NCI-H1436 treated with DMSO at 0.1 percent for 48 hours (cell line): ENCODE measurements at regions not wholly inside any gene's neighbourhood (a gene's known extent, or its start where the extent isn't known, plus 50 kb on each side); places are given as distances from the start of the nearest gene placed in this dataset.
"Not testable (repeated sequence)": the region's sequence is repeated elsewhere in the genome, so short reads cannot be mapped to it uniquely, and the experiment has no call there.

Source experiments
- DNase-seq: peaks from one replicate; lab custom pipeline; 2025; lab: John Stamatoyannopoulos, UW

DNA sequence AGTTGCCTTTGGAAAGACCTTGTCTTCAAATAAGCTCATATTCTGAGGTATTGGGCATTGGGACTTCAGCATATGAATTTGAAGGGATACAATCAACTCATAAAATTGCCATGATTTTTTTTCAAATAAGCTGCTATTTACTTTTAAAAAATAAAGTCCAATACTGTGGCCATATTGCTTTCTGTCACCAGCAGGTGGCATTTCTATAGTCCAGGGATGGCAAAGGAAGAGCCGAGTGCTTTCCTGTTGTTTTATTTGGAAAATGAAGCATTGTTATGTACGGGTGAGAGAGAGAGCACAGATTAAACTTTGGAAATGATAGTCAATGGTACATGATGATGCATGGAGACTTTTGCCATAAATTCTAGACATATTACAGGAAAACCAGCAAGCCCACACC lies 104.1 kb upstream of the DPP6 start:
- no peak for DNase-seq

DNA sequence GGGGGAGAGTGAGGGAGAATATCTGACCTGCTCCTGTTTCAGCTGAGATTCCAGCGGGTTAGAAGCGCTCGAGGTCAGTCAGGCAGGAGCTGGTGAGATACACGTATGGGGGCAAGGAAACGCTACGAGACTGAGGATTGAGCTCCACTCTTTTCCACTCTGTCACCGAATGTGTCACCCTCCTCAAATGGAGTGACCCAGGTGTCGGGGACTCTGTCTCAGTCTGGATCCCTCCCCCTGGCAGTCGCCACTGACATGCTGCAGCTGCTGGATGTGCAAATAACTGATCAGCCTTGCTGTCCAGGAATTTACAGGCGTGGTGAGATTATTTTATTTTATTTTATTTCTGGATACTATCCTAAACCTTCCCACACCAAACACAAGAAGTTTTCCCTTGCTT lies 100.9 kb upstream of the DPP6 start:
- no peak for DNase-seq

DNA sequence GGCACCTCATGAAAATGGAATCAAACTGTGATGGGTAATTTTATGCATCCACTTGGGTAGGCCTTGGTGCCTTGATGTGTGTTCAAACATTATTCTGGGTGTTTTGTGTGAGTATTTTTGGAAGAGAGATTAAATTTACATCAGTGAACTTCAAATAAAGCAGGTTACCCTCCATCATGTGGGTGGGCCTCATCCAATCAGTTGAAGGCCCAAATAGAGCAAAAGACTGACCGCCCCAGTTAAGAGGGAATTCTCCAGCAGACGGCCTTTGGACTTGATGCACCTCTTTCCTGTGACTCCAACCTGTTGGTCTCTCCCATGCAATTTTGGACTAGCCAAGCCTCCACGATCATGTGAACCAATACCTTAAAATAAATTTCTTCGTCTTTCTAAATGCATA lies 97.7 kb upstream of the DPP6 start:
- DNase-seq = no peak

DNA sequence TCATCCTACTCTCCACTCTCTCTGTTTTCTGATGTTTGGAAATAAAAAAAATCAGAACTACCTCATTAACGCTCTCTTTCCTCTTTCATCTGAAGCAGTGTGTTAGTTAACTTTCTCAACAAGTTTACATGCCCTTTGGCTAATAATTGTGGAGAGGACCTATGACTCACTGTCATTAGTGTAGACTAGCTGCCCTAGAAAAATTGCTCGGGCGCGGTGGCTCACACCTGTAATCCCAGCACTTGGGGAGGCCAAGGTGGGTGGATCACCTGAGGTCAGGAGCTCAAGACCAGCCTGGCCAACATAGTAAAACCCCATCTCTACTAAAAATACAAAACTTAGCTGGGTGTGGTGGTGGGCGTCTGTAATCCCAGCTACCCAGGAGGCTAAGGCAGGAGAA lies 94.5 kb upstream of the DPP6 start:
- DNase-seq = not testable (repeated sequence)

DNA sequence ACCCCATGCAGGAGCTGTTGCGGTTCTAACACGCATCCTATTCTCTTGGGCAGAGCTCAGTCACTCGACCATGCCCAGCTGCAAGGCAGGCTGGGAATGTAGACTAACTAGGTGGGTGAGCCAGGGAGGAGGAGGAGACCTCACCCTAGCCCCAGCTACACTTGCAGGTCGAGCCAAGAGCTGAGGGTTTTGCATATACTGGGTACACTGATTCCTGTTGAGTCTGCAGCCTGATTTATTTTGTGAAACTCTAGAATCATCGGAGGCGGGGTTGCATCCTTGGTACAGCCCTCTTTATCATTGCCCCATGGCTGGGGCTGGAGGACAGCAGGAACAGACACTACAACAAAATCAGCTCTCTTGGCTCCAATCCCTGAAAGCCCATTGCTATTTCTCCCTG lies 93.8 kb upstream of the DPP6 start:
- not testable (repeated sequence) for DNase-seq

DNA sequence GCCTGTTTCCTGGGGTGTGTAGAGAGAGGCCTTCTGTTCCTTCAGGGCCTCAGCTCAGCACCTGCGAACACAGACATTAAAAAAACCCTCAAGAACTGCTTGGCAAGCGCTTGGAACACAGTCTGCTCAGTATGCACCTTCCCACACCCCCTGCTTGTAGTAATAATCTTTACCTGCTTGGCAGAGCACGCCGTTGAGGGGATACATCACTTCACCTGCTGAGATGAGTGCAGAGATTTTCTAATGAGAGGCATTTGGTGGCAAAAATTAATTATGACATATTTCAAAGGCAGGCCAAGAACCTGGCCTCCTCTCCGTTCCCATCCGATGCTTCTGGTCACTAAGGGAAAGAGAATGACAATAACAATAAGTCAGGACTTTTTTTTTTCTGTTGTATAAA lies 93.4 kb upstream of the DPP6 start:
- DNase-seq = not testable (repeated sequence)

DNA sequence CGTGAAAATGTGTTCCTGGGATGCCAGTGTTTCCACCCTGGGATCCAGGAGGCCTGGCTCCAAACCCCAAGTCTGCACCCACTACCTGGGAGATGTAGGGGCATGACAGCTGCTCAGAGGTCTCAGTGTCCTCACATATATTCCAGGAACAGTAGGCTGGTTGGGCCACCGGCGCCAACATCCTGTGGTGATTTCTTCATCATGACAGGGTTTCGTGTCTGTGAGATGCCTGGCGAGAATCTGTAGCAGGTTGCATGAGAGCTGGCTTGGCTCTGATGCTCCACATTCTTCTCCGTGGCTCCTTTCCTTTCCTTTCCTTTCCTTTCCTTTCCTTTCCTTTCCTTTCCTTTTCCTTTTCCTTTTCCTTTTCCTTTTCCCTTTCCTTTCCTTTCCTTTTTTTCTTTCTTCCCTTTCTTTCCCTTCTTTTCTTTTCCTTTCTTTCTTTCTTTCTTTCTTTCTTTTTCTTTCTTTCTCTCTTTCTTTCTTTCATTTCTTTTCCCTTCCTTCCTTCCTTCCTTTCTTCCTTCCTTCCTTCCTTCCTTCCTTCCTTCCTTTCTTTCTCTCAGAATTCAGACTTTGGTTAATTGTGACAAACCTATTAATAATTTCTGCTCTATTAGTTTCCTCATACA lies 87.6 kb upstream of the DPP6 start:
- DNase-seq = not testable (repeated sequence)

DNA sequence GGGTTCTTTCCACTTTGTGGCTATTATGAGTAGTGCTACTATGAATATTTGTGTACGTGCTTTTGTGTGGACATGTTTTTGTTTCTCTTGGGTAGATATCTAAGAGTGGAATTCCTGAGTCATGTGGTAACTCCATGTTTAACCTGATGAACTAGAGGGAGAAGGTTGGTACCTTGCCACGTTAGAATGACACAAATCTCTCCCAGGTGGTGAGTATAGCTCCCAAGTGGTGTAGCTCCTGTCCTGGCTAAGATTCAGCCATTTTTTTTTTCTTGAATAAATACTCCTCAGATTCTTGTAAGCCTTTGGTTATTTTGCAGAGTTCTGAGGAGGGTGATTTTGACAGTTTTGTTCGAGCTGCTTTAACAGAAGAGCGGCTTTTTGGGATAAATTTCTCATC lies 83.2 kb upstream of the DPP6 start:
- DNase-seq = not testable (repeated sequence)

DNA sequence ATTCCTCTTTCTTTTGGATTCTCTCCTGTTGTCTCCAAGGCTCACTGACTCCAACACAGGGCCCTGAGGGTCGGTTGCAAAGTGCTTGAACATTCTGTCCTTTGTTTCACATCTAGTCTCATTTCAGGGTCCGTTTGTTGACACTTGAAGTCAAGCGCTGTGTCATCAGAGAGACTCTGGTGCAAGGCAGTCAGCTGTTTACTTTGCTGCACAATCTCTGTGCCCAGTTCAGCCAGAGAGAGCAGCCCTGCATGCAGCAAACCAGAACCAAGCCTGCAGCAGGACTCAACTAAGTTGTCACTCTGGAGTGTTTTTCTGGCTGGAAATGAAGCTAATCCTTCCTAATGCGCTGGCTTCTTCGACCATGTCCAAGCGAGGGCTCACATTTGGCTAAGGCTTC lies 77.6 kb upstream of the DPP6 start:
- DNase-seq = not testable (repeated sequence)

DNA sequence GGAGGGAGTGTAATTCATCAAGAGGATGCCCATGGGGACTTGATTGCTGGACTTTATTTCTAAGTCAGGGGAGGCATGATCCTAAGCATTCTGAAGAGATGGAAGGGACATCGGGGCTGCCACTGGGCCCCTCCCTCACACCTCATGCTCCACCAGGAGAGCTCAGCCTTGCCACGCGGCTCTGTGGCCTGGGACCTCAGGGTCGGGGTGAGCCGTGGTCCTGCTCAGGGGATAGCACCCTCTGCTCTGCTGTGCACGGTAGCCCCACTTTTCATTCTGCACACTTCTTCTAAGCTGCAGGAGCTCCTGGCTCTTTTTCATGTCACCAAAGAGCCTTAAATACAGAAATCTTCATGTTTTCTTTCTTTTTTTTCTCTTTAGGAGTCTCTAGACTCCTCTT lies 75.5 kb upstream of the DPP6 start:
- DNase-seq = not testable (repeated sequence)

DNA sequence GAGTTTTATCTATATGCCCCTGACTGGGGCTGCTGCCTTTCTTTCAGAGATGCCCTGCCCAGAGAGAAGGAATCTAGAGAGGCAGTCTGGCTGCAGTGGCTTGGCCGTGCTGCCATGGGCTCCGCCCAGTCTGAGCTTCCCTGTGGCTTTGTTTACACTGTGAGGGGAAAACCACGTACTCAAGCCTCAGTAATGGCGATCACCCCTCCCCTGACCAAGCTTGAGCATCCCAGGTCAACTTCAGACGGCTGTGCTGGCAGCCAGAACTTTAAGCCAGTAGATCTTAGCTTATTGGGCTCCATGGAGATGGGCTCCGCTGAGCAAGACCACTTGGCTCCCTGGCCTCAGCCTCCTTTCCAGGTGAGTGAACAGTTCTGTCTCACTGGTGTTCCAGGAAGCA lies 69.0 kb upstream of the DPP6 start:
- DNase-seq = not testable (repeated sequence)

DNA sequence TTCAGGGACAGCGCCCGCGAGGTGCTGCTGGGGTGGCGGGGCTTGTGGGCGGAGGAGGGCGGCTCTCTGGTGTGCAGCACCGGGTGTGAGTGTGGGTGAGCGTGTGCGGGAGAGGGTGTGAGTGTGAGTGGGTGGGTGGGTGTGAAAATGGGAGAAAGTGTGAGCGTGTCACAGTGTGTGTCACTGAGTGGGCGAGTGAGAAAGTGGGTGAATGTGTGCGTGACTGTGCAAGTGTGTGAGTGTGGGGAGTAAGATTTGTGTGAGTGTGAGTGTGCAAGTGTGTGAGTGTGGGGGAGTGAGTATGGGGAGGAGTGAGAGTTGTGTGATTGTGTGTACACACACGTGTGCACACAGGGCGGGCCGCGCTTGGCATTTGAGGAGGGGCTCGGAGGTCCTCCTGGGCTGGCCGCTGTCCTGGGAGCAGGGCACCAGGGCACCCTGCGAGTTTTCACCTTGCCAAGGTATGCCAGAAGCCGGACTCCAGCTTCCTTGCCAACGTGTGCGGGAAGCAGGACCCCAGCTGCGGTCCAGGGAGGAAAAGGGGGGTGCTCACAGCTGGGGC lies 63.1 kb upstream of the DPP6 start:
- DNase-seq = not testable (repeated sequence)

DNA sequence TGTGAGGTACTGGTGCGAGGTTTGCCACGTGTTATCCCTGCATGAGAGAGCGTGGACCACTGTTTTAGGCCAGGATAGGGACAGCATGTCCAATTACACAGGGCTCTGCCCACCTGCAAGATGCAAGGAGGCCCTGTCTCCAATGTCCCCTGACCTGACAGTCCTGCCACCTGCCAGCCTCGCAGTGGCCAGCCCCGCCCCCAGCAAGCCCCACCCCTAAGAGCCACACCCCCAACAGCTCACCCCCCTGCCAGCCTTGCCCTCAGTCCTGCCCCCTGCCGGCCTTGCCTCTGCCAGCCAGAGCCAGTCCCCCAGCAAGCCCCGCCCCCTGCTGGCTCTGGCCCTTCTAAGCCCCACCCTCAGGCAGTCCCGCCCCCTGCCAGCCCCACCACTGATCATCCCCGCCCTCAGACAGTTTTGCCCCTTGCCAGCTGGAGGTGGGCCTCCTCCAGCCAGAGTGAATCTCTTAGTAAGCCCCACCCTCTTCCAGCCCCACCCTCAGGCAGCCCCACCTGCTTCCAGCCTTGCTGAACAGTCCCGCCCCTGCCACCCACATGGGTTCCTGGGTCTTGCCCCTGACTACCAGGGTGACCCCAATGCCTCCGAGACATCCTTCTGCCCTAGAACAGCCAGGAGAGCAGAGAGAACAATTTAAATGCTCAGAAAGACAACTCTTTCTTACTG lies 62.3 kb upstream of the DPP6 start:
- not testable (repeated sequence) for DNase-seq

DNA sequence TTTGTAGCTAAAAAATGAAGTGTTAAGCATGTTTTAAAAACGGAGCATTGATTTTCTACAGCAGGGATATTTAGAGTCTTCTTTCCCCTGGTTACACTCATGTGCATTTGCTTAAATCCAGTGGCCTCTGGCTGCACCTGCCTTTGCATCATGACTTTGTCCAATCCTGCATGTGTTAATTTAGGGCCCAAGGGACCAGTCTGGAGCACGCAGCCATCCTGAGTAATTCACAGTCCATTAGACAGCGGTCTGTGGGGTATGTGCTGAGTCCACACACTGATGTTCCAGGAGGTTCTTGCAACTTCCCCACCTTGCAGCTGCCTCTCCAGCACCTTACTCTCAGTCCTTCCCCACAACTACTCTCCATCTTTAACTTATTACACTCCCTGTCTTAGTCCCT lies 60.7 kb upstream of the DPP6 start:
- DNase-seq = not testable (repeated sequence)

DNA sequence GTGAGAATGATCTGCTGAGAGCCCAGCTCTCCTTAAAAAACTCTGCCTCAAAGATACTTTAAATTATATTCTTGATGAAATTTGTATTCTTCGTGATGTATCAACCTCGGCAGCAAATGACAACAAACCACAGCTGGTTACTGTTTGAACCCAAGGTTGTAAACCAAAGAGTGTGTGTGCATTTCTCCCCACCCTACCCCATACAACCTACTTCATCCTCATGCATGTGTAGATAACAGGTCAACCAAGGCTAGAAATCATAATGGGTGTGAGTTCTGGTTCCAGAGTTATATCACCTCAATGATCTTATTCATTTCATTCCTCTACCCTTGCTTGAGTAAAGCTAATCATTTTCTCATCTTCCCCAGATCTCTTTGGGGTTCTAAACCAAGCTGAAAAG lies 58.8 kb upstream of the DPP6 start:
- not testable (repeated sequence) for DNase-seq

DNA sequence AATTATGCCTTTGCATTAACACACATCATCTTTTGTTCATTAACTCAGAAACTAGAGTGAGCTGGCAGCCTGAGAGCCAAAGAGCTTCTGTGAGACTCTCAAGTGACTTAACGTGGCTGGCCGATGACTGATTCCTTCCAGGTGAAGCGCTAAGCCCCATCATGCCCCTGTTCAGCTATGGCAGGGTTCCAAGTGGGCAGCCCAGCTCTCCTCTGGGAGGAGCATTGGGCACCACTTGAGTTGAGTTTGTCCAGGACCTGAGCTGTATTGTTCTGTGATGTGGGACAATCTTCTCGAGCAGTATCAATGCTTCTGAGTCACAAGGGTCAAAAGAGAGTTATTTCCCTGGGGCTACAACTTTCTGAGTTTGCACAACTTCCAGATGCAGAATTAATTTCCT lies 53.3 kb upstream of the DPP6 start:
- not testable (repeated sequence) for DNase-seq
